ENCODE measurements at regions not wholly inside any gene's neighbourhood (a gene's known extent, or its start where the extent isn't known, plus 50 kb on each side); places are given as distances from the start of the nearest gene placed in this dataset.
"Not testable (repeated sequence)": the region's sequence is repeated elsewhere in the genome, so short reads cannot be mapped to it uniquely, and the experiment has no call there.

- peak overlapping the region in 1 of 2 donors; percentile 15 for H3K4me3 ChIP-seq (ENCODE audit: low read depth in 1 of 2, low read length in 2 of 2)
- H3K4me1 ChIP-seq (ENCODE audit: control insufficient read depth in 1 of 2, insufficient read depth in 2 of 2, low read length in 2 of 2) = peaks cover 0 to 13% of the 10 kb centered on the region in 2 donors
- H3K36me3 ChIP-seq (ENCODE audit: control insufficient read depth in 1 of 2, insufficient read depth in 2 of 2, low read length in 2 of 2) = no peaks in the 10 kb centered on the region
- no peaks in the 10 kb centered on the region for H3K9me3 ChIP-seq (ENCODE audit: control insufficient read depth in 1 of 2, low read length in 2 of 2)
- no peak overlapping the region for H3K27ac ChIP-seq (ENCODE audit: low read length)
- peaks cover 29% of the 10 kb centered on the region for H3K27me3 ChIP-seq (ENCODE audit: low read depth, low read length)
These were observed 165.1 kb upstream of the CACNA1E start for GRCh38 chr1:181318022-181318857.

DNA sequence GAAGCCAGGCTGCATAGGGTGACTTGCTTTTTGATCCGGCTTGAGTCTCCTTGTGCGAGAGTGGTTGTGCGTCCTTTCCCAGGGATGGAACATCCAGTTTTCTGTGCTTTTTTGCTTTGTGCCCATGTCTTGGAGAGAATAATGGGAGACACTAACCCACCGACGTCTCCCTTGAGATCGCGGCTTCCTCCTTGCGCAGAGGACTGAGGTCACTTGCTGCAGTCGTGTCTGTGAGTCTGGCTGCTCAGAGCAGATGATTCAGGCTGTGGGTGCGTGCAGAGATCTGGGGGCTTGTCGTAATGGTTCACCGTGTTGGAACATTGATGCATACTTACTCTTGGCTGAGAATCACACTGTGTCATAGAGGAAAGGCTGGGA, 164.5 kb upstream of the CACNA1E start:
- Histone ChIP-seq H3K27ac (ENCODE audit: low read length) (no peak overlapping the region), H3K4me3 (ENCODE audit: low read depth in 1 of 2, low read length in 2 of 2) (no peak overlapping the region), H3K36me3 (ENCODE audit: control insufficient read depth in 1 of 2, insufficient read depth in 2 of 2, low read length in 2 of 2) (no peaks in the 10 kb centered on the region), H3K27me3 (ENCODE audit: low read depth, low read length) (peaks cover 29% of the 10 kb centered on the region), H3K4me1 (ENCODE audit: control insufficient read depth in 1 of 2, insufficient read depth in 2 of 2, low read length in 2 of 2) (peaks cover 0 to 13% of the 10 kb centered on the region in 2 donors), H3K9me3 (ENCODE audit: control insufficient read depth in 1 of 2, low read length in 2 of 2) (no peaks in the 10 kb centered on the region)

DNA sequence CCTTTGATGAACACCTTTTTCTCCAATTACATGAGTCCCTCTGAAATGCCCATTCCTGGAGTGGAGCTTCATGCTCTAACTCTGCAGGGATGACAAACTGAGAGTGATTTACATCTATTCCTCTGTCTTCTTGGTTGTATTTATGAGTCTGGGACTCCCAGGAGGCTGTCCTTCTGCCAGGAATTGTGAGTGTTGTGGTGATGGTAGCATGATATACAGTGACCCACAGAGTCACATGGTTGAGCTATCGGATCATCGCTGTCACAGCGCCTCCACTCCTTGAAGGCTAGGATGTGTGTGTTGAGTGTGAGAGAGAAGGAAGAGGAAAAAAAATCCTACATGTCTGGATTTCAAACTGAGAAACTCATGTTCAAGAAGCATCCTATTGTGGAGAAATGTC, 163.4 kb upstream of the CACNA1E start:
- H3K9me3 ChIP-seq (ENCODE audit: control insufficient read depth in 1 of 2, low read length in 2 of 2) = no peaks in the 10 kb centered on the region
- H3K4me3 ChIP-seq (ENCODE audit: low read depth in 1 of 2, low read length in 2 of 2) = no peak overlapping the region
- H3K27me3 ChIP-seq (ENCODE audit: low read depth, low read length) = peaks cover 24% of the 10 kb centered on the region
- no peaks in the 10 kb centered on the region for H3K36me3 ChIP-seq (ENCODE audit: control insufficient read depth in 1 of 2, insufficient read depth in 2 of 2, low read length in 2 of 2)
- H3K4me1 ChIP-seq (ENCODE audit: control insufficient read depth in 1 of 2, insufficient read depth in 2 of 2, low read length in 2 of 2) = peaks cover 0 to 13% of the 10 kb centered on the region in 2 donors
- no peak overlapping the region for H3K27ac ChIP-seq (ENCODE audit: low read length)

DNA sequence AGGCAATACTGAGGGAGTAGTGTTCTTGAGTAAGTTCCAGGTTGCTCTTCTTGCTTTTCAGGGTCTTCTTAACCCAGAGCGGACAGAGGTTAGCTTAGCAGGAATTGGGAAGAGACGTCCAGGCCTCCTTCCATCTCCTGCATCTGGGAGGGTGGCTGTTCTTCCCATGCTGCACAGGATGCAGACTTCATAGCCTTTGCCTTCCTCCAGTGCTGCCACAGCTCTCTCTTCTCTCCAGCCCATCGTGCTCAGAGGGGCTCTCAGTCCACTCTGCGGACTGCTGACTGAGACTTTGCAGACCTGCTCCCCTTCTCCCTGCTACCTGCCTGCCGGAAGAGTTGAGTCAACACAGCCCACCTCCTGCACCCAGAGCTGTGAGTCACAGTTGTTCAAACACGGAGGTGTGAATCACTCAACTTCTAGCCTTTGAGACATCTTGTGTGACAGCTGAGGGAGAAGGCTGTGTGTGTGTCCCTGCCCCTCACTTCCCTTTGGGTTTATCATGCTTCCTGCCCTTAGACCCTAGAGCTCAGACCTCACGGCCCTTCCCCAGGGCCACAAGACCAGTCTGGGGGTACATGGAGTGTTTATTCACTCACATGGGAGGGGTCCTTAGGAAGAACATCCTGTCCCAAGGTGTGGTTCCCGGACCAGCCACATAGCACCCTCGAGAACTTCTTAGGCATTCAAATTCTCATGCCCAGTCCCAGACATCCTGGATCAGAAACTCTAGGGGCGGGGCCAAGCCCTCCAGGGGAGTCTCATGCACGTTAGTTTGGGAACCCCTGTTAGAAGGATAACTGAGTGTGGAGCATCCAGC, 158.3 kb upstream of the CACNA1E start:
- Histone ChIP-seq H3K36me3 (ENCODE audit: control insufficient read depth in 1 of 2, insufficient read depth in 2 of 2, low read length in 2 of 2) (no peaks in the 10 kb centered on the region), H3K27ac (ENCODE audit: low read length) (no peak overlapping the region), H3K4me1 (ENCODE audit: control insufficient read depth in 1 of 2, insufficient read depth in 2 of 2, low read length in 2 of 2) (no peaks in the 10 kb centered on the region), H3K4me3 (ENCODE audit: low read depth in 1 of 2, low read length in 2 of 2) (no peak overlapping the region), H3K9me3 (ENCODE audit: control insufficient read depth in 1 of 2, low read length in 2 of 2) (no peaks in the 10 kb centered on the region), H3K27me3 (ENCODE audit: low read depth, low read length) (peaks cover under 1% of the 10 kb centered on the region)

DNA sequence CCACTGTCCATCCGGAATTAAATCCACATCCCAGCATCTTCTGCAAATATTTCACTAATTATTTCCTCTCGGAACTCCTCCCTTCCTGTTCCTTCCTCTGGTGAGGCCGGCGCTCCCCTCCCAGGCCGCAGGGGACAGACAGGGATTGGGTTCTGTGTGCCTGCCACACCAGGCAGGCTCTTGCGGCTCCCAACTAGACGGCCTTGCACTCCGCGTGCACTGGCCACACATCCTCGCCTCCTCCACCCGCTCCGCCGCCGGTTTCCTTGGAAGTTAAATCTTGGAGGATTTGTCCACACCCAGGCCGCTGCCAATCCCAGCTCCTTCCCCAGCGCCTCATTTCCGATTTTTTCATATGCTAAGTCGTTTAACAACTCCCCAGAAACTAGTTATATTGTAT, 157.6 kb upstream of the CACNA1E start:
- H3K27ac ChIP-seq (ENCODE audit: low read length); H3K36me3 ChIP-seq (ENCODE audit: control insufficient read depth in 1 of 2, insufficient read depth in 2 of 2, low read length in 2 of 2); H3K4me1 ChIP-seq (ENCODE audit: control insufficient read depth in 1 of 2, insufficient read depth in 2 of 2, low read length in 2 of 2); H3K4me3 ChIP-seq (ENCODE audit: low read depth in 1 of 2, low read length in 2 of 2); H3K9me3 ChIP-seq (ENCODE audit: control insufficient read depth in 1 of 2, low read length in 2 of 2); H3K27me3 ChIP-seq (ENCODE audit: low read depth, low read length): not testable (repeated sequence)

GRCh38 chr1:181326348-181326747, 157.0 kb upstream of the CACNA1E start:
- no peak overlapping the region for H3K4me3 ChIP-seq (ENCODE audit: low read depth in 1 of 2, low read length in 2 of 2)
- no peaks in the 10 kb centered on the region for H3K9me3 ChIP-seq (ENCODE audit: control insufficient read depth in 1 of 2, low read length in 2 of 2)
- H3K36me3 ChIP-seq (ENCODE audit: control insufficient read depth in 1 of 2, insufficient read depth in 2 of 2, low read length in 2 of 2) = no peaks in the 10 kb centered on the region
- no peak overlapping the region for H3K27ac ChIP-seq (ENCODE audit: low read length)
- no peaks in the 10 kb centered on the region for H3K4me1 ChIP-seq (ENCODE audit: control insufficient read depth in 1 of 2, insufficient read depth in 2 of 2, low read length in 2 of 2)
- no peaks in the 10 kb centered on the region for H3K27me3 ChIP-seq (ENCODE audit: low read depth, low read length)

GRCh38 chr1:181327796-181328195, 155.5 kb upstream of the CACNA1E start:
- no peak overlapping the region for H3K4me3 ChIP-seq (ENCODE audit: low read depth in 1 of 2, low read length in 2 of 2)

GRCh38 chr1:181334724-181335123, 148.6 kb upstream of the CACNA1E start:
- Histone ChIP-seq H3K9me3 (ENCODE audit: control insufficient read depth in 1 of 2, low read length in 2 of 2) (no peaks in the 10 kb centered on the region), H3K36me3 (ENCODE audit: control insufficient read depth in 1 of 2, insufficient read depth in 2 of 2, low read length in 2 of 2) (no peaks in the 10 kb centered on the region), H3K4me3 (ENCODE audit: low read depth in 1 of 2, low read length in 2 of 2) (no peak overlapping the region), H3K27ac (ENCODE audit: low read length) (no peak overlapping the region), H3K4me1 (ENCODE audit: control insufficient read depth in 1 of 2, insufficient read depth in 2 of 2, low read length in 2 of 2) (no peaks in the 10 kb centered on the region), H3K27me3 (ENCODE audit: low read depth, low read length) (no peaks in the 10 kb centered on the region)

More at GRCh38 chr1:181327796-181328195, 155.5 kb upstream of the CACNA1E start:
- Histone ChIP-seq H3K4me1 (ENCODE audit: control insufficient read depth in 1 of 2, insufficient read depth in 2 of 2, low read length in 2 of 2) (no peaks in the 10 kb centered on the region), H3K36me3 (ENCODE audit: control insufficient read depth in 1 of 2, insufficient read depth in 2 of 2, low read length in 2 of 2) (no peaks in the 10 kb centered on the region), H3K27me3 (ENCODE audit: low read depth, low read length) (no peaks in the 10 kb centered on the region), H3K9me3 (ENCODE audit: control insufficient read depth in 1 of 2, low read length in 2 of 2) (no peaks in the 10 kb centered on the region), H3K27ac (ENCODE audit: low read length) (no peak overlapping the region)

GRCh38 chr1:181335631-181336030, 147.7 kb upstream of the CACNA1E start:
- Histone ChIP-seq H3K4me1 (ENCODE audit: control insufficient read depth in 1 of 2, insufficient read depth in 2 of 2, low read length in 2 of 2) (no peaks in the 10 kb centered on the region), H3K4me3 (ENCODE audit: low read depth in 1 of 2, low read length in 2 of 2) (no peak overlapping the region), H3K27ac (ENCODE audit: low read length) (no peak overlapping the region), H3K36me3 (ENCODE audit: control insufficient read depth in 1 of 2, insufficient read depth in 2 of 2, low read length in 2 of 2) (no peaks in the 10 kb centered on the region), H3K27me3 (ENCODE audit: low read depth, low read length) (no peaks in the 10 kb centered on the region), H3K9me3 (ENCODE audit: control insufficient read depth in 1 of 2, low read length in 2 of 2) (no peaks in the 10 kb centered on the region)

GRCh38 chr1:181341026-181341632, 142.2 kb upstream of the CACNA1E start:
- Histone ChIP-seq H3K36me3 (ENCODE audit: control insufficient read depth in 1 of 2, insufficient read depth in 2 of 2, low read length in 2 of 2) (no peaks in the 10 kb centered on the region), H3K4me3 (ENCODE audit: low read depth in 1 of 2, low read length in 2 of 2) (no peak overlapping the region), H3K9me3 (ENCODE audit: control insufficient read depth in 1 of 2, low read length in 2 of 2) (no peaks in the 10 kb centered on the region), H3K4me1 (ENCODE audit: control insufficient read depth in 1 of 2, insufficient read depth in 2 of 2, low read length in 2 of 2) (no peaks in the 10 kb centered on the region), H3K27me3 (ENCODE audit: low read depth, low read length) (no peaks in the 10 kb centered on the region), H3K27ac (ENCODE audit: low read length) (no peak overlapping the region)

GRCh38 chr1:181344091-181344490, 139.2 kb upstream of the CACNA1E start:
- no peak overlapping the region for H3K27ac ChIP-seq (ENCODE audit: low read length)
- H3K36me3 ChIP-seq (ENCODE audit: control insufficient read depth in 1 of 2, insufficient read depth in 2 of 2, low read length in 2 of 2) = no peaks in the 10 kb centered on the region
- H3K27me3 ChIP-seq (ENCODE audit: low read depth, low read length) = no peaks in the 10 kb centered on the region
- H3K4me3 ChIP-seq (ENCODE audit: low read depth in 1 of 2, low read length in 2 of 2) = no peak overlapping the region
- H3K4me1 ChIP-seq (ENCODE audit: control insufficient read depth in 1 of 2, insufficient read depth in 2 of 2, low read length in 2 of 2) = no peaks in the 10 kb centered on the region
- no peaks in the 10 kb centered on the region for H3K9me3 ChIP-seq (ENCODE audit: control insufficient read depth in 1 of 2, low read length in 2 of 2)
